ENCODE measurements at regions not wholly inside any gene's neighbourhood (a gene's known extent, or its start where the extent isn't known, plus 50 kb on each side); places are given as distances from the start of the nearest gene placed in this dataset.
A peak's percentile ranks its signal among the peaks of the same experiment; 100 is the strongest.

DNA sequence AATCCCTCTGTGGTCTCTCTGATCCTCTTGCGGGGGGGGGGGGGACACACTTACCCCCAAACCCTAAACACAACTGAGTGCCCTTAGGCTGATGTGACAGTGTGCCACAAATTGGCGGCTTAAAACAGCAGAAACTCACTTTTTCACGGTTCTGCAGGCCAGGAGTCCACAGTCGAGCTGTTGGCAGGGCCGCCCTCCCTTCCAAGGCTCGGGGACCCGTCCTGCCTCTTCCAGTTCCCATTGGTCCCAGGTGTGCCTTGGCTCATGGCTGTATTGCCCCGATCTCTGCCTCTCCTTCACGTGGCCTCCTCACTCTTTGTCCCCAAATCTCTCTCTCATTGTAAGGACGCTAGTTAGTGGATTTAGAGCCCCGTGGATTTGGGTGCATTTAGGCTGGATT is 199.9 kb upstream of the CIBAR2 start:
- Histone ChIP-seq H3K27me3 (replicated peaks; ENCODE audit: insufficient read depth) (no peaks in the 10 kb centered on the region), H3K79me2 (ENCODE audit: insufficient read depth) (peaks cover 71% of the 10 kb centered on the region), H3K4me2 (ENCODE audit: unreplicated experiment) (no peak overlapping the region), H3F3A (ENCODE audit: insufficient read depth) (no peaks in the 10 kb centered on the region), H2AFZ (no peak overlapping the region), H3K9ac (no peak overlapping the region), H3K4me1 (ENCODE audit: insufficient read depth) (no peaks in the 10 kb centered on the region; the same call in 1 of the 2 replicates), H4K20me1 (ENCODE audit: insufficient read depth) (no peaks in the 10 kb centered on the region), H3K36me3 (ENCODE audit: low read depth) (no peaks in the 10 kb centered on the region), H3K4me3 (no peak overlapping the region), H3K9me3 (ENCODE audit: low read depth) (no peaks in the 10 kb centered on the region), H3K9me2 (ENCODE audit: insufficient read depth) (no peaks in the 10 kb centered on the region), H3K27ac (no peak overlapping the region)
- 80 to 86% methylated on average over 10 to 11 of the region's 11 CpGs for WGBS, 2 experiments (ENCODE audit: low coverage in 1 of 2, low lambda C conversion rate in 2 of 2, missing lambda C conversion rate in 2 of 2)
- DNase-seq, result no peak
- TF ChIP-seq EZH2phosphoT487 (IDR thresholded peaks at IDR 0.05; ENCODE audit: insufficient read depth, low read depth) (no peak), EZH2 (IDR thresholded peaks at IDR 0.05; ENCODE audit: insufficient read depth, poor library complexity, severe bottlenecking) (no peak)
- in situ Hi-C loops (cut with MboI), result no loop called here

DNA sequence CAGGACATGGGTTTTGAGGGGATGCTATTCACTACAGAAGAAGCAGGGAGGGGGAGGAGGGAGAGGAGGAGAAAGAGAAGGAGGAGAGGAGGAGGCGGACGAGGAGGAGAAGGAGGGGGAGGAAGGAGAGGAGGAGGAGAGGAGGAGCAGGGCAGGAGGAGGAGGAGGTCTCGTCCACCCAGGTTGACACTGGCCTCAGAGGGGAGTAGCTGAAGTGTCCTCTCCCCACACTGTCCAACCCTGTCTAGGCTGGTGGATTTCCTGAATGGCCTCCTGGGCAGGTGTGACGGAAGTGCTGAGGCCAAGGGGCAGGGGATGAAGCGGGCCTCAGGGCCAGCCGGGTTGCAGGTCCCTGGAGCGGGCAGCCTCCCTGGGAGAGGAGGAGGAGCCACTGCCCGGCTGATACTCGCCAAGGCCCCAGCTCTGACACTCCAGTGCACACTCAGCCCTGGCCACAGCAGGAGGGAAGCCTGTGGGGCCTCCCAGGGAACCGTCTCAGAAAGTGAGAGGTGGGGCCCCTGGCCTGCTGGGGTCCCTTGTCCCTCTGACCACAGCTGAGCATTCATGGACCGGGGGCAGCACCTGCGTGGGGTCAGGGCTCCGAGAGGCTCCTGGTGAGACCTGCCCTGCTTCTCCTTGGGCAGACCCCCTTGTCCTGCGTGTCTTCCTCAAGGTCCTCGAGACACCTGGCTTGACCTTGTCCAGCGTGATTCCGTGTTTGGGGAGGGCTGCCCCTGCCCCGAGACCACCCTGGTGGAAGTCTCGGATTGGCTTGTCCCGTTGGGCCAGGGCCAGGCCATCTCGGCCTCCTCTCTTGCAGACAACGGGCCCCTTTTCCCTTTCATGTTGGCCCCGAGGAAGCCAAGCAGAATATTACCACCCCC is 200.6 kb upstream of the CIBAR2 start:
- 58 to 63% methylated on average over 19 to 21 of the region's 23 CpGs for WGBS, 2 experiments (ENCODE audit: low coverage in 1 of 2, low lambda C conversion rate in 2 of 2, missing lambda C conversion rate in 2 of 2)
- H3K36me3 ChIP-seq (ENCODE audit: low read depth), result no peaks in the 10 kb centered on the region
- H3K9me3 ChIP-seq (ENCODE audit: low read depth), result no peaks in the 10 kb centered on the region
- H3K4me3 ChIP-seq, result no peak overlapping the region
- peak; percentile 60 for DNase-seq
- no peaks in the 10 kb centered on the region for H3K9me2 ChIP-seq (ENCODE audit: insufficient read depth)
- H4K20me1 ChIP-seq (ENCODE audit: insufficient read depth), result no peaks in the 10 kb centered on the region
- H3K4me1 ChIP-seq (ENCODE audit: insufficient read depth), result no peaks in the 10 kb centered on the region; the same call in 1 of the 2 replicates
- no peaks in the 10 kb centered on the region for H3K27me3 ChIP-seq (replicated peaks; ENCODE audit: insufficient read depth)
- in situ Hi-C loops (cut with MboI), result no loop called here
- no peak overlapping the region for H3K4me2 ChIP-seq (ENCODE audit: unreplicated experiment)
- peaks cover 65% of the 10 kb centered on the region for H3K79me2 ChIP-seq (ENCODE audit: insufficient read depth)
- no peak overlapping the region for H3K9ac ChIP-seq
- no peaks in the 10 kb centered on the region for H3F3A ChIP-seq (ENCODE audit: insufficient read depth)
- no peak for TF ChIP-seq EZH2 (IDR thresholded peaks at IDR 0.05; ENCODE audit: insufficient read depth, poor library complexity, severe bottlenecking)
- TF ChIP-seq EZH2phosphoT487 (IDR thresholded peaks at IDR 0.05; ENCODE audit: insufficient read depth, low read depth), result no peak
- H3K27ac ChIP-seq, result no peak overlapping the region
- no peak overlapping the region for H2AFZ ChIP-seq

DNA sequence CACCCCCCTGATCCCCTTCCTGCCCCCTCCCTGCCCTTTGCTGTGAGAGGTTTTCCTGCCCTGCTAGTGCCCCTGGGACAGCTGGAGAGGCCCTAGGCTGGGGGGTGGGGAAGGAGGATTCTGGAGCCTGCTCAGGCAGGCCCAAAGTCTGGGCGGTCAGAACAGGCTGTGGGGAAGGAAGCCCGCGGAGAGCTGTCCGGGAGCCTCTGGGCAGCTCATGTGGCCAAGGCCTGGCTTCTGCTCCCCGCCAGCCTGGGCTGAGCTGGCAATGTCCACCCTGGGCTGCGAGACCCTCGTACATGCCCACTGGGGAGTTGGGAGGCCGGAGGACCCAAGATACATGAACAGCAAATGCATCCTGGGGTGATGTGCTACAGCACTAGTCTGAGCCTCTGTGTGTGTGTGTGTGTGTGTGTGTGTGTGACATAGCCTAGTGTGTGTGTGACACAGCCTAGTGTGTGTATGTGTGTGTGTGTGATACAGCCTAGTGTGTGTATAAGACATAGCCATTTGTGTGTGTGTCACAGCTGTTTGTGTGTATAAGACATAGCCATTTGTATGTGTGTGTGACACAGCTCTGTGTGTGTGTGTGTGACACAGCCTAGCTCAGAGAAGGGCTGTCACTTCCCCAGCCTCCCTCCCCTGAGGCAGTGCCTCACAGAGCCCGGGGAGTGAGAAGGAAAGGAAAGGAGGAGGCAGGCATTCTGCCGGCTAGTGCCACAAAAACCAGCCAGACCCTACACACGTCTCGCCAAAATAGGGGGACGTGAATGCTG is 201.4 kb upstream of the CIBAR2 start:
- 50 to 51% methylated on average over 13 of the region's 13 CpGs for WGBS, 2 experiments (ENCODE audit: low coverage in 1 of 2, low lambda C conversion rate in 2 of 2, missing lambda C conversion rate in 2 of 2)
- Histone ChIP-seq H4K20me1 (ENCODE audit: insufficient read depth) (no peaks in the 10 kb centered on the region), H3K9ac (0 out of 2 replicates have a peak overlapping the region, but pooled peaks have one; percentile 1), H3K27me3 (replicated peaks; ENCODE audit: insufficient read depth) (no peaks in the 10 kb centered on the region), H3K4me1 (ENCODE audit: insufficient read depth) (no peaks in the 10 kb centered on the region; the same call in 1 of the 2 replicates), H3K9me2 (ENCODE audit: insufficient read depth) (no peaks in the 10 kb centered on the region), H3K4me3 (no peak overlapping the region), H3F3A (ENCODE audit: insufficient read depth) (no peaks in the 10 kb centered on the region), H3K9me3 (ENCODE audit: low read depth) (no peaks in the 10 kb centered on the region), H3K79me2 (ENCODE audit: insufficient read depth) (peaks cover 60% of the 10 kb centered on the region), H3K4me2 (ENCODE audit: unreplicated experiment) (no peak overlapping the region), H2AFZ (no peak overlapping the region), H3K27ac (no peak overlapping the region), H3K36me3 (ENCODE audit: low read depth) (no peaks in the 10 kb centered on the region)
- DNase-seq, result peak; percentile 48
- TF ChIP-seq EZH2phosphoT487 (IDR thresholded peaks at IDR 0.05; ENCODE audit: insufficient read depth, low read depth) (no peak), EZH2 (IDR thresholded peaks at IDR 0.05; ENCODE audit: insufficient read depth, poor library complexity, severe bottlenecking) (no peak)
- in situ Hi-C loops (cut with MboI), result no loop called here

DNA sequence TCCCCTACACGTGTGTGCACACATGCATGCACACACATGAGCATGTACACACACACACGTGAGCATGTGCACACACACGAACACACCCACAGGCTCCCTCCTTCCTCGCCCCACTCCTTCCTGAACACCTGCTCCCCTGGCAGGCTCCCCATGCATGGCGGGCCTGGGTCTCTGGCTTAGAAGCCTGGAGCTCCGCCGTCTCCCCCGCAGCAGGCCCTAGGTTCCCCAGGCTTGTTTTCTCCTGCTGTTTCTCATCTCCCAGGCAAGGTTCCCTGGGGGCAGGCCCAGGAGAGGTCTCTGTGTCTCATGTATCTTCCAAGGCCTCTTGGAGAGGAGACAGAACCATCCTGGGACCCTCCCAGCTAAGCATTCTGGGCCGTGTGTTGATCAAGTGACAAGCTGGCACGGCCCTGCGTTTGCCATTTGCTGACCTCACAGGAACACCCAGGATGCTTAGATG is 202.3 kb upstream of the CIBAR2 start:
- TF ChIP-seq EZH2 (IDR thresholded peaks at IDR 0.05; ENCODE audit: insufficient read depth, poor library complexity, severe bottlenecking) (no peak), EZH2phosphoT487 (IDR thresholded peaks at IDR 0.05; ENCODE audit: insufficient read depth, low read depth) (no peak)
- in situ Hi-C loops (cut with MboI), result no loop called here
- DNase-seq, result no peak
- no peak overlapping the region for H3K27ac ChIP-seq
- H3K36me3 ChIP-seq (ENCODE audit: low read depth), result no peaks in the 10 kb centered on the region
- 51 to 58% methylated on average over 11 of the region's 11 CpGs for WGBS, 2 experiments (ENCODE audit: low coverage in 1 of 2, low lambda C conversion rate in 2 of 2, missing lambda C conversion rate in 2 of 2)
- no peaks in the 10 kb centered on the region for H3K9me2 ChIP-seq (ENCODE audit: insufficient read depth)
- H3K4me3 ChIP-seq, result no peak overlapping the region
- H3K4me2 ChIP-seq (ENCODE audit: unreplicated experiment), result no peak overlapping the region
- no peaks in the 10 kb centered on the region for H3K9me3 ChIP-seq (ENCODE audit: low read depth)
- H3F3A ChIP-seq (ENCODE audit: insufficient read depth), result no peaks in the 10 kb centered on the region
- peaks cover 65% of the 10 kb centered on the region for H3K79me2 ChIP-seq (ENCODE audit: insufficient read depth)
- no peak overlapping the region for H3K9ac ChIP-seq
- H2AFZ ChIP-seq, result no peak overlapping the region
- H3K27me3 ChIP-seq (replicated peaks; ENCODE audit: insufficient read depth), result no peaks in the 10 kb centered on the region
- no peaks in the 10 kb centered on the region for H4K20me1 ChIP-seq (ENCODE audit: insufficient read depth)
- H3K4me1 ChIP-seq (ENCODE audit: insufficient read depth), result no peaks in the 10 kb centered on the region; the same call in 1 of the 2 replicates
